Chondrocyte (in vitro differentiated cells): ENCODE measurements at regions not wholly inside any gene's neighbourhood (a gene's known extent, or its start where the extent isn't known, plus 50 kb on each side); places are given as distances from the start of the nearest gene placed in this dataset.

Experiments used
- DNase-seq: peaks from one replicate; pipeline ENCODE4 v3.0.0; 2021; ENCODE audit warnings: mixed read lengths, low spot score
- H3K27ac Mint-ChIP-seq: one replicate; pipeline ENCODE4 v1.8.0; 2021; ENCODE audit warnings: mild to moderate bottlenecking, moderate library complexity, mixed read lengths; ENCODE audit not compliant: unreplicated experiment
- H3K27me3 Mint-ChIP-seq: 2 replicates; pipeline ENCODE4 v1.8.0; 2021; ENCODE audit warnings: low read depth, mixed read lengths
- H3K36me3 Mint-ChIP-seq: 2 replicates; pipeline ENCODE4 v1.8.0; 2021; ENCODE audit warnings: low read depth, mixed read lengths
- H3K4me1 Mint-ChIP-seq: 2 replicates; pipeline ENCODE4 v1.8.0; 2021; ENCODE audit warnings: low read depth, mild to moderate bottlenecking, mixed read lengths
- H3K4me3 Mint-ChIP-seq: one replicate; pipeline ENCODE4 v1.8.0; 2021; ENCODE audit warnings: mild to moderate bottlenecking, moderate library complexity, mixed read lengths; ENCODE audit not compliant: unreplicated experiment
- H3K9me3 Mint-ChIP-seq: 2 replicates; pipeline ENCODE4 v1.8.0; 2021; ENCODE audit warnings: low read depth, mixed read lengths
- CTCF ChIP-seq: fragments of 200-600 bp; sonication (generic); IDR thresholded peaks from 2 replicates; pipeline ENCODE4 v1.5.0; 2021; ENCODE audit warnings: antibody characterized with exemption, mild to moderate bottlenecking, moderate library complexity

GRCh38 chr1:5140962-5141361, 486.6 kb downstream of the AJAP1 start:
- Mint-ChIP-seq H3K4me1 (no peaks in the 10 kb centered on the region), H3K27me3 (no peaks in the 10 kb centered on the region), H3K36me3 (no peaks in the 10 kb centered on the region), H3K27ac (no peak overlapping the region), H3K9me3 (peaks cover 42% of the 10 kb centered on the region), H3K4me3 (no peak overlapping the region)
- no peak for TF ChIP-seq CTCF
- DNase-seq: no peak

- H3K4me1 Mint-ChIP-seq: no peaks in the 10 kb centered on the region
- H3K4me3 Mint-ChIP-seq: no peak overlapping the region
- no peaks in the 10 kb centered on the region for H3K36me3 Mint-ChIP-seq
- no peak for DNase-seq
- H3K27me3 Mint-ChIP-seq: no peaks in the 10 kb centered on the region
- TF ChIP-seq CTCF: no peak
- H3K9me3 Mint-ChIP-seq: peaks cover 45% of the 10 kb centered on the region
- H3K27ac Mint-ChIP-seq: no peak overlapping the region
Measured at GRCh38 chr1:5140136-5140535, 485.7 kb downstream of the AJAP1 start.

- Mint-ChIP-seq H3K4me1 (no peaks in the 10 kb centered on the region), H3K27ac (no peak overlapping the region), H3K36me3 (no peaks in the 10 kb centered on the region), H3K4me3 (no peak overlapping the region), H3K9me3 (peaks cover 26% of the 10 kb centered on the region), H3K27me3 (no peaks in the 10 kb centered on the region)
- no peak for DNase-seq
- no peak for TF ChIP-seq CTCF
Measured at GRCh38 chr1:5129746-5130355, 475.4 kb downstream of the AJAP1 start.

GRCh38 chr1:5125208-5125607, 470.8 kb downstream of the AJAP1 start:
- no peak overlapping the region for H3K4me3 Mint-ChIP-seq
- H3K36me3 Mint-ChIP-seq: no peaks in the 10 kb centered on the region
- no peak overlapping the region for H3K27ac Mint-ChIP-seq
- H3K27me3 Mint-ChIP-seq: no peaks in the 10 kb centered on the region
- H3K9me3 Mint-ChIP-seq: peaks cover 52% of the 10 kb centered on the region
- H3K4me1 Mint-ChIP-seq: no peaks in the 10 kb centered on the region
- no peak for TF ChIP-seq CTCF
- no peak for DNase-seq

GRCh38 chr1:5120559-5120958, 466.1 kb downstream of the AJAP1 start:
- no peak for TF ChIP-seq CTCF
- Mint-ChIP-seq H3K4me3 (no peak overlapping the region), H3K27ac (no peak overlapping the region), H3K36me3 (no peaks in the 10 kb centered on the region), H3K4me1 (no peaks in the 10 kb centered on the region), H3K9me3 (peaks cover 54% of the 10 kb centered on the region), H3K27me3 (no peaks in the 10 kb centered on the region)
- no peak for DNase-seq
